Type B pancreatic cell (in vitro differentiated cells): ENCODE measurements at regions not wholly inside any gene's neighbourhood (a gene's known extent, or its start where the extent isn't known, plus 50 kb on each side); places are given as distances from the start of the nearest gene placed in this dataset.

ENCODE experiments used
- DNase-seq: peaks from one replicate; pipeline ENCODE4 v3.0.0; 2021; ENCODE audit warnings: mixed read lengths; ENCODE audit not compliant: unreplicated experiment; ENCODE audit errors: extremely low spot score
- H3K27ac Mint-ChIP-seq: 2 replicates; pipeline ENCODE4 v1.8.0; 2021; ENCODE audit warnings: mild to moderate bottlenecking, mixed read lengths
- H3K27me3 Mint-ChIP-seq: 2 replicates; pipeline ENCODE4 v1.8.0; 2021; ENCODE audit warnings: mixed read lengths
- H3K36me3 Mint-ChIP-seq: 2 replicates; pipeline ENCODE4 v1.8.0; 2021; ENCODE audit warnings: mixed read lengths
- H3K4me1 Mint-ChIP-seq: one replicate; pipeline ENCODE4 v1.8.0; 2021; ENCODE audit warnings: mixed read lengths; ENCODE audit not compliant: unreplicated experiment
- H3K4me3 Mint-ChIP-seq: 2 replicates; pipeline ENCODE4 v1.8.0; 2021; ENCODE audit warnings: mild to moderate bottlenecking, mixed read lengths
- H3K9me3 Mint-ChIP-seq: 2 replicates; pipeline ENCODE4 v1.8.0; 2021; ENCODE audit warnings: mixed read lengths
- CTCF ChIP-seq: fragments of 200-600 bp; sonication (generic); conservative IDR thresholded peaks from 2 replicates; pipeline ENCODE4 v1.5.0; 2021; ENCODE audit warnings: antibody characterized with exemption, mild to moderate bottlenecking

GRCh38 chr2:9703085-9703678 is 72.4 kb upstream of the YWHAQ start:
- Mint-ChIP-seq H3K27ac (no peak overlapping the region), H3K4me1 (peaks cover 24% of the 10 kb centered on the region), H3K36me3 (no peaks in the 10 kb centered on the region), H3K9me3 (peaks cover 6% of the 10 kb centered on the region), H3K27me3 (peaks cover 3% of the 10 kb centered on the region), H3K4me3 (no peak overlapping the region)
- no peak for TF ChIP-seq CTCF
- no peak for DNase-seq

DNA sequence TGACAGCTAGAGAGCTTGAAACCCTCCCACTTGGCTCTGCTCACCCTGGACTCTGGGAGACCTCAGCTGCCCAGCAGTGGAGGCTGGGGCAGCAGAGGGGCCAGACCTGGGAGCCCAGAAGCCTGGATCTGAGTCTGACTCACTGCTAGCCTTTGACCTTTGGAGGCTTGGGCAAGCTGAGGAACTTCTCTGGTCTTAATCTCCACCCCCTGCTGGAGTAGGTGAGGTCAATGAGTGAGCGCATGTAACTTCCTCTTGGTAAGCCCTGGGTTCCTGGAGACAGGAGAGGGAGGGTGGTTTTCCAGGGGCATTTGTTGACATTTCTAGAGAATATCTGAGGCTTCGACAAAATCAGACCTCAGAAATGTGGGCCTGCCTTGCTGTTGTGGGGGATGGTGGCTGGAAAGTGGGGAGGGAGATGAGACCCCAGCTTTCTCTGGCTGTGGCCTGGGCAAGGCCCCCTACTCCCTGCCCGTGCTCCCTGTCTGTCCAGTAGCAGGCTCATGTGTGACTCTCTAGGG is 73.0 kb upstream of the YWHAQ start:
- Mint-ChIP-seq H3K4me1 (peaks cover 24% of the 10 kb centered on the region), H3K27ac (no peak overlapping the region), H3K9me3 (peaks cover 6% of the 10 kb centered on the region), H3K4me3 (no peak overlapping the region), H3K36me3 (no peaks in the 10 kb centered on the region), H3K27me3 (peaks cover 3% of the 10 kb centered on the region)
- no peak for DNase-seq
- no peak for TF ChIP-seq CTCF

DNA sequence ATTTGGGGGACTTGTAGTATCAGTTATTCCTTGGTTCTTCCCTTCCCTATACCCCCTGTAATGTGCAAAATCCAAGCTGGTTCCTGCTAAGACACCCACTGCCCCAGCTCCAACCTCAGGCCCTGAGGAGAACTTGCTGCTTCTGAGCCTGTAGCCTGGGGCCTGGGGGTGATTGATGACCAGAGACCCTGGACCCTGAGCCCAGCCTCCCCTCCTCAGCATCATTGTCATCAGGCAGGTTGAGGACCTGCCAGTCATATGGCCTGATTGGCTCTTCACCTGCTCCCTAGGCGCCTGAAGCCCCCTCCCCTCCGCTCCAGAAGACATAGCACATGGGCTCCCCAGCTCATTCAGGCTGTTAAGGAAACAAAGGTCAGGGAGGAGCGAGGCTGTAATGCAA is 73.8 kb upstream of the YWHAQ start:
- DNase-seq: no peak
- H3K4me3 Mint-ChIP-seq: no peak overlapping the region
- no peaks in the 10 kb centered on the region for H3K27me3 Mint-ChIP-seq
- TF ChIP-seq CTCF: no peak
- peaks cover 6% of the 10 kb centered on the region for H3K9me3 Mint-ChIP-seq
- H3K36me3 Mint-ChIP-seq: no peaks in the 10 kb centered on the region
- no peak overlapping the region for H3K27ac Mint-ChIP-seq
- peaks cover 24% of the 10 kb centered on the region for H3K4me1 Mint-ChIP-seq

DNA sequence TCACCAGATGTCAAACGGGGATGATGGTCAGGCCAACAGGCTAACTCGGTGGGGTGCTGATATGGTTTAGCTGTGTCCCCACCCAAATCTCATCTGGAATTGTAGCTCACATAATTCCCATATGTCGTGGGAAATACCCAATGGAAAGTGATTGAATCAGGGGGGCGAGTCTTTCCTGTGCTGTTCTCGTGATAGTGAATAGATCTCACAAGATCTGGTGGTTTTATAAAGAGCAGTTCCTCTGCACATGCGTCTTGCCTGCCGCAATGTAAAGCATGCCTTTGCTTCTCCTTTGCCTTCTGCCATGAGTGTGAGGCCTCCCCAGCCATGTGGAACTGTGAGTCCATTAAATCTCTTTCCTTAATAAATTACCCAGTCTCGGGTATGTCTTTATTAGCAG is 74.4 kb upstream of the YWHAQ start:
- DNase-seq: no peak
- no peaks in the 10 kb centered on the region for H3K27me3 Mint-ChIP-seq
- peaks cover 24% of the 10 kb centered on the region for H3K4me1 Mint-ChIP-seq
- no peaks in the 10 kb centered on the region for H3K36me3 Mint-ChIP-seq
- no peak for TF ChIP-seq CTCF
- H3K9me3 Mint-ChIP-seq: peaks cover 6% of the 10 kb centered on the region
- H3K27ac Mint-ChIP-seq: no peak overlapping the region
- H3K4me3 Mint-ChIP-seq: no peak overlapping the region

- TF ChIP-seq CTCF: no peak
- DNase-seq: no peak
- H3K9me3 Mint-ChIP-seq: peaks cover 6% of the 10 kb centered on the region
- no peak overlapping the region for H3K4me3 Mint-ChIP-seq
- no peak overlapping the region for H3K27ac Mint-ChIP-seq
- H3K27me3 Mint-ChIP-seq: no peaks in the 10 kb centered on the region
- H3K36me3 Mint-ChIP-seq: no peaks in the 10 kb centered on the region
- H3K4me1 Mint-ChIP-seq: peaks cover 29% of the 10 kb centered on the region
These were observed 76.2 kb upstream of the YWHAQ start for GRCh38 chr2:9707008-9707407.
